Calu3 (cell line): ENCODE measurements at regions not wholly inside any gene's neighbourhood (a gene's known extent, or its start where the extent isn't known, plus 50 kb on each side); places are given as distances from the start of the nearest gene placed in this dataset.

Experiments used
- BruUV-seq: library from RNA; stranded (reverse); fragments of 400-500 nt; replicated peaks from 2 replicates; lab custom pipeline; 2021; lab: Mats Ljungman, UMichigan
- CTCF ChIA-PET: fragments of 300-600 bp; sonication (Branson Sonifier 250); formaldehyde crosslinking; loops from one replicate; lab custom pipeline; 2022; ENCODE audit warnings: antibody characterized with exemption; lab: Charles Lee
- DNase-seq: peaks from one replicate; pipeline ENCODE4 v3.0.0; 2022
- H3K27ac Mint-ChIP-seq: one replicate; pipeline ENCODE4 v1.8.0; 2022; ENCODE audit warnings: mixed read lengths; ENCODE audit not compliant: unreplicated experiment
- H3K27me3 Mint-ChIP-seq: one replicate; pipeline ENCODE4 v1.8.0; 2022; ENCODE audit warnings: mixed read lengths; ENCODE audit not compliant: unreplicated experiment
- H3K36me3 Mint-ChIP-seq: one replicate; pipeline ENCODE4 v1.8.0; 2022; ENCODE audit warnings: mild to moderate bottlenecking, moderate library complexity, mixed read lengths; ENCODE audit not compliant: insufficient read depth, unreplicated experiment
- H3K4me1 Mint-ChIP-seq: one replicate; pipeline ENCODE4 v1.8.0; 2022; ENCODE audit warnings: mild to moderate bottlenecking, low read depth, mixed read lengths; ENCODE audit not compliant: unreplicated experiment
- H3K4me3 Mint-ChIP-seq: one replicate; pipeline ENCODE4 v1.8.0; 2022; ENCODE audit warnings: mild to moderate bottlenecking, low read depth, moderate library complexity, mixed read lengths; ENCODE audit not compliant: unreplicated experiment
- H3K9me3 Mint-ChIP-seq: one replicate; pipeline ENCODE4 v1.8.0; 2022; ENCODE audit warnings: low read depth, mixed read lengths; ENCODE audit not compliant: unreplicated experiment
- intact Hi-C: fragments of 100-400 bp; cut with micrococcal nuclease; formaldehyde crosslinking; loops from one replicate; pipeline ENCODE4 v1.10.0; 2022; ENCODE audit not compliant: unreplicated experiment
- TF ChIP-seq, protein P1 (sequence below): fragments of 200-600 bp; IDR thresholded peaks from one replicate; pipeline ENCODE4 v1.8.0; 2022; ENCODE audit warnings: antibody characterized with exemption; ENCODE audit not compliant: unreplicated experiment

- no peaks in the 10 kb centered on the region for H3K9me3 Mint-ChIP-seq
- no peak for DNase-seq
- H3K4me1 Mint-ChIP-seq, result no peaks in the 10 kb centered on the region
- H3K27ac Mint-ChIP-seq, result no peak overlapping the region
- no TSS peak for BruUV-seq
- no peaks in the 10 kb centered on the region for H3K36me3 Mint-ChIP-seq
- intact Hi-C loops, result no loop called here
- no peak overlapping the region for H3K4me3 Mint-ChIP-seq
- H3K27me3 Mint-ChIP-seq, result no peaks in the 10 kb centered on the region
- TF ChIP-seq, protein P1, sequence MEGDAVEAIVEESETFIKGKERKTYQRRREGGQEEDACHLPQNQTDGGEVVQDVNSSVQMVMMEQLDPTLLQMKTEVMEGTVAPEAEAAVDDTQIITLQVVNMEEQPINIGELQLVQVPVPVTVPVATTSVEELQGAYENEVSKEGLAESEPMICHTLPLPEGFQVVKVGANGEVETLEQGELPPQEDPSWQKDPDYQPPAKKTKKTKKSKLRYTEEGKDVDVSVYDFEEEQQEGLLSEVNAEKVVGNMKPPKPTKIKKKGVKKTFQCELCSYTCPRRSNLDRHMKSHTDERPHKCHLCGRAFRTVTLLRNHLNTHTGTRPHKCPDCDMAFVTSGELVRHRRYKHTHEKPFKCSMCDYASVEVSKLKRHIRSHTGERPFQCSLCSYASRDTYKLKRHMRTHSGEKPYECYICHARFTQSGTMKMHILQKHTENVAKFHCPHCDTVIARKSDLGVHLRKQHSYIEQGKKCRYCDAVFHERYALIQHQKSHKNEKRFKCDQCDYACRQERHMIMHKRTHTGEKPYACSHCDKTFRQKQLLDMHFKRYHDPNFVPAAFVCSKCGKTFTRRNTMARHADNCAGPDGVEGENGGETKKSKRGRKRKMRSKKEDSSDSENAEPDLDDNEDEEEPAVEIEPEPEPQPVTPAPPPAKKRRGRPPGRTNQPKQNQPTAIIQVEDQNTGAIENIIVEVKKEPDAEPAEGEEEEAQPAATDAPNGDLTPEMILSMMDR, result no peak
- CTCF ChIA-PET, result no interaction called here
Observed at GRCh38 chr12:67726868-67727267, 78.3 kb downstream of the DYRK2 start.

DNA sequence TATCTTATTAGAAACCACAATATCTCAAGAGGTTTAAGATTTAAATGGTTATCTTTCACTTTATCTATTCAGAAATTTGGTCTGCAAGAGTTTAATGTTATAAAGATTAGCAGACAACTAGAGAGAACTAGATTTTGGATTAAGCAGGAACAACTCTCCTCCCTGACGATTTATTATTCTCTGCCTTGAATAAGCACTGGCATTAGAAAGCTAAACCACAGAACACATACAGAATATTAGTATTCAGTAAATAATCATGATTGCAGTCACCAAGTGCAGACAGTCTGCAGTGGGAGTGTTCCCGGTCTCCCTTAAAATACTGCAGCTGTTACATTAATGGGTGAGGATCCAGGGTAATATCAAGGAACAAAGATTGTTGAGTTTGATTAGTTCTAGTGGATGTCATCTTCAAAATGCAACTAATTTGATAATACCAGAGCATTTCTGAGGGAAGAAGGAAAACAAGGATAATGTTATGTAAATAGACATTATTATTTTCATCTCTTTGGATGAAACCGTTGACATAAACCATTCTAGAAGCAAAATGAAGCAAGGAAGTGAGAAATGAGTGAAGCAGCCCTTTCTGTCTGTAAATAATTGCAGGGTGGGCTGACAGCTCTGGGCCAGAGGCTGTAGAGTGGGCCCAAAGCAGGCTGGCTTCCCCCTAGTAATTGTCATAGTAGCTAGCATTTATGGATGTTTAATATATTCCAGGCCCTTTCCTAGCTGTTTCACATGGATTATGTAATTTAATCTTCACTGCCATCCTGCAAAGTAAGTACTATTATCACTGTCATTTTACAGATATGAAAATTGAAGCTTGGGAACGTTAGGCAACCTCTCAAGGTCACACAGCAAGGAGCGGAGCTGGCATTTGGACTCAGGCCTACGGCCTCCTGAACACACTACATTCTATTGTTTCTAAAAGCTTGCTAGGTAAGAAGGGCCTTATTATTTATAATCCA, 79.4 kb downstream of the DYRK2 start:
- CTCF ChIA-PET, result no interaction called here
- Mint-ChIP-seq H3K36me3 (no peaks in the 10 kb centered on the region), H3K4me3 (no peak overlapping the region), H3K27ac (no peak overlapping the region), H3K9me3 (no peaks in the 10 kb centered on the region), H3K4me1 (no peaks in the 10 kb centered on the region), H3K27me3 (no peaks in the 10 kb centered on the region)
- DNase-seq, result no peak
- intact Hi-C loops, result no loop called here
- BruUV-seq, result no TSS peak
- TF ChIP-seq, protein P1, result no peak

GRCh38 chr12:67732857-67733256, 84.3 kb downstream of the DYRK2 start:
- no peaks in the 10 kb centered on the region for H3K36me3 Mint-ChIP-seq
- H3K4me3 Mint-ChIP-seq, result no peak overlapping the region
- no peak overlapping the region for H3K27ac Mint-ChIP-seq
- H3K9me3 Mint-ChIP-seq, result no peaks in the 10 kb centered on the region
- DNase-seq, result no peak
- TF ChIP-seq, protein P1, result no peak
- no peaks in the 10 kb centered on the region for H3K27me3 Mint-ChIP-seq
- no TSS peak for BruUV-seq
- CTCF ChIA-PET, result no interaction called here
- intact Hi-C loops, result no loop called here
- no peaks in the 10 kb centered on the region for H3K4me1 Mint-ChIP-seq

DNA sequence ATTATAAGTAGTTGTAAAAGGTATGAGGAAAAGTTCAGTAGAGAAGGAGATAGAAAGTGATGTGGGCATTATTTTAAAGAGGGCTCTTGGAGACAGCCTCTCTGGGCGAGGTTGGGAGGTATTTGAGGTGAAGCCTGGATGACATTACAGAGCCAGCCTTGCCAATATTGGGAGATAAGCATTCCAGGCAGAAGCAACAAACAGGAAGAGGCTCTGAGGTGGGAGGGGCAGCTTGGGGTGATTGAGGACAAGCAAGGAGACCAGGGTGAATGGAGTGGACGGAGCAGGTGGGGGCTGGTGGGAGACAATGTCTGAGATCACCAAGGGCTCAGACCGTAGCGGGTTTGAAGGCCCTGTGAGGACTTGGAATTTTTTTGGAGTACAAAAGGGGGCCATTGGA, 87.3 kb downstream of the DYRK2 start:
- H3K36me3 Mint-ChIP-seq, result no peaks in the 10 kb centered on the region
- TF ChIP-seq, protein P1, result no peak
- no peak for DNase-seq
- no peak overlapping the region for H3K4me3 Mint-ChIP-seq
- CTCF ChIA-PET, result no interaction called here
- intact Hi-C loops, result no loop called here
- H3K27ac Mint-ChIP-seq, result no peak overlapping the region
- H3K4me1 Mint-ChIP-seq, result no peaks in the 10 kb centered on the region
- no peaks in the 10 kb centered on the region for H3K9me3 Mint-ChIP-seq
- H3K27me3 Mint-ChIP-seq, result no peaks in the 10 kb centered on the region
- BruUV-seq, result no TSS peak
